ENCODE measurements at regions not wholly inside any gene's neighbourhood (a gene's known extent, or its start where the extent isn't known, plus 50 kb on each side); places are given as distances from the start of the nearest gene placed in this dataset.

DNA sequence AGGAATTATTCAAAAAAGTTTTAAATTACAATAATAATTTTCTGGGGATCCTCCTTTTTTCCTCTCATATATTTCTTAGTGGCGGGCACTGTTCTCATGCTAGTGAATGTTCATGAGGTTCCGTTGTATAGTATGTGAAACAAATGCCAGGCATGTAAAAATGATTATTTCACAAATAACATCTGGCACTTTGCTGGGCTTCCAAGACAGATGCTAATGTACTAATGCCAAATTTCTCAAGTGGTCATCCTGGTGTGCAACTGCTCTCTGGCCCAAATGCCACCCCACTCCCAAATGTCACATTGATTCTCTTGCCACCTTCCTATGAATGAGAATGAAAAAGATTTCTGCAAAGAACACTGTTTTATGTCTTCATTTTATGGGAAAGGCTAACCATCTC is 564.0 kb upstream of the GCFC2 start:
- H3K4me2 ChIP-seq (ENCODE audit: insufficient read depth, low read length), result no peak overlapping the region
- no peaks in the 10 kb centered on the region for H3K79me2 ChIP-seq (ENCODE audit: insufficient read depth, low read length)
- no peaks in the 10 kb centered on the region for H3K36me3 ChIP-seq (ENCODE audit: insufficient read depth, low read length)
- H3K9me3 ChIP-seq (ENCODE audit: low read depth, low read length), result no peaks in the 10 kb centered on the region
- no peaks in the 10 kb centered on the region for H3K4me1 ChIP-seq (ENCODE audit: insufficient read depth, low read length)
- no peak overlapping the region for H3K27ac ChIP-seq (ENCODE audit: low read depth, low read length)
- no peak overlapping the region for H3K4me3 ChIP-seq (ENCODE audit: insufficient read depth, low read length)
- H3K27me3 ChIP-seq (ENCODE audit: insufficient read depth, low read length), result no peaks in the 10 kb centered on the region
- TF ChIP-seq CTCF (IDR thresholded peaks at IDR 0.05; ENCODE audit: extremely low read depth, low read depth, low read length), result no peak
- no peaks in the 10 kb centered on the region for H4K20me1 ChIP-seq (ENCODE audit: insufficient read depth, low read length)
- DNase-seq (ENCODE audit: insufficient read length, low spot score, missing footprints), result no peak
- no peak overlapping the region for H2AFZ ChIP-seq (ENCODE audit: low read length)

- no peaks in the 10 kb centered on the region for H3K9me3 ChIP-seq (ENCODE audit: low read depth, low read length)
- DNase-seq (ENCODE audit: insufficient read length, low spot score, missing footprints), result no peak
- H3K27me3 ChIP-seq (ENCODE audit: insufficient read depth, low read length), result no peaks in the 10 kb centered on the region
- H3K79me2 ChIP-seq (ENCODE audit: insufficient read depth, low read length), result no peaks in the 10 kb centered on the region
- no peak overlapping the region for H2AFZ ChIP-seq (ENCODE audit: low read length)
- H3K4me1 ChIP-seq (ENCODE audit: insufficient read depth, low read length), result no peaks in the 10 kb centered on the region
- TF ChIP-seq CTCF (IDR thresholded peaks at IDR 0.05; ENCODE audit: extremely low read depth, low read depth, low read length), result no peak
- H3K36me3 ChIP-seq (ENCODE audit: insufficient read depth, low read length), result no peaks in the 10 kb centered on the region
- no peaks in the 10 kb centered on the region for H4K20me1 ChIP-seq (ENCODE audit: insufficient read depth, low read length)
- H3K4me2 ChIP-seq (ENCODE audit: insufficient read depth, low read length), result no peak overlapping the region
- no peak overlapping the region for H3K4me3 ChIP-seq (ENCODE audit: insufficient read depth, low read length)
- H3K27ac ChIP-seq (ENCODE audit: low read depth, low read length), result no peak overlapping the region
Measured at GRCh38 chr2:76274160-76274559, 563.4 kb upstream of the GCFC2 start.

GRCh38 chr2:76270096-76270710 is 559.5 kb upstream of the GCFC2 start:
- H3K27me3 ChIP-seq (ENCODE audit: insufficient read depth, low read length), result no peaks in the 10 kb centered on the region
- no peaks in the 10 kb centered on the region for H3K9me3 ChIP-seq (ENCODE audit: low read depth, low read length)
- H3K27ac ChIP-seq (ENCODE audit: low read depth, low read length), result no peak overlapping the region
- no peak overlapping the region for H3K4me3 ChIP-seq (ENCODE audit: insufficient read depth, low read length)
- no peak for TF ChIP-seq CTCF (IDR thresholded peaks at IDR 0.05; ENCODE audit: extremely low read depth, low read depth, low read length)
- no peak overlapping the region for H2AFZ ChIP-seq (ENCODE audit: low read length)
- H4K20me1 ChIP-seq (ENCODE audit: insufficient read depth, low read length), result no peaks in the 10 kb centered on the region
- no peak for DNase-seq (ENCODE audit: insufficient read length, low spot score, missing footprints)
- no peaks in the 10 kb centered on the region for H3K4me1 ChIP-seq (ENCODE audit: insufficient read depth, low read length)
- no peaks in the 10 kb centered on the region for H3K36me3 ChIP-seq (ENCODE audit: insufficient read depth, low read length)
- no peaks in the 10 kb centered on the region for H3K79me2 ChIP-seq (ENCODE audit: insufficient read depth, low read length)
- H3K4me2 ChIP-seq (ENCODE audit: insufficient read depth, low read length), result no peak overlapping the region

DNA sequence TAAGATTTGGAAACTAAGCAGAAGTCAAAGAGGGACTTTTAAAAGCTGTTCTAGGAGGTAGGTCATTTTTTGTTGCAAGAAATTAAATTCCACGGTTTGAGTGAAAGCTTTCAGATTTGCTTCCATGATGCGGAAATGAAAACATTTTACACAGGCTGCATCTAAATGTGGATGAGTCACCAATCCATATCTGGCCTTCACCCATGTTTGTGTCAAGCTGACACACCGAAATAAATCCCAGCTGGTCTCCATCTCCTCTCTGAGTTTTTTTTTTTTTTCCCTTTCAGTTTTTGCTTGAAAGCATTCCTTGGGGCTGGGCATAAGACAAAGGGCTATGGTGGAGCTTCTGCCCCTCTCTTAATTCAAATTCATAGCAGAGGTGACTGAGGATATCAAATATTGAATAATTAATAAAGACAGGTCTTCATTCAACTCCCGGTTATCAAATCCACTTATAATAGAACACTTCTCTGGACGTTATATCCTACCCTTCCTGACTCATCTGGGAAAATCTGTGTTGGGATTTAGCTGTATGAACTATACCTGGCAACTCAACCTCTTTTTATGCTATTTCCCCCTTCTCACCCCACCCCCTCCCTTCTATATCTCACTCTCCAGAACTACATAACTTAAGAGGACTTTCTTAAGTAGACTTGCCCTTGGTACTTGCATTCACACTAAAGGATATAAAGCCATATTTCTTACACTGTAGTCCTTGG is 558.3 kb upstream of the GCFC2 start:
- no peaks in the 10 kb centered on the region for H3K79me2 ChIP-seq (ENCODE audit: insufficient read depth, low read length)
- H3K4me2 ChIP-seq (ENCODE audit: insufficient read depth, low read length), result no peak overlapping the region
- TF ChIP-seq CTCF (IDR thresholded peaks at IDR 0.05; ENCODE audit: extremely low read depth, low read depth, low read length), result no peak
- H3K4me3 ChIP-seq (ENCODE audit: insufficient read depth, low read length), result no peak overlapping the region
- no peaks in the 10 kb centered on the region for H3K27me3 ChIP-seq (ENCODE audit: insufficient read depth, low read length)
- no peaks in the 10 kb centered on the region for H3K36me3 ChIP-seq (ENCODE audit: insufficient read depth, low read length)
- H3K4me1 ChIP-seq (ENCODE audit: insufficient read depth, low read length), result no peaks in the 10 kb centered on the region
- H4K20me1 ChIP-seq (ENCODE audit: insufficient read depth, low read length), result no peaks in the 10 kb centered on the region
- no peak for DNase-seq (ENCODE audit: insufficient read length, low spot score, missing footprints)
- H2AFZ ChIP-seq (ENCODE audit: low read length), result no peak overlapping the region
- H3K9me3 ChIP-seq (ENCODE audit: low read depth, low read length), result no peaks in the 10 kb centered on the region
- H3K27ac ChIP-seq (ENCODE audit: low read depth, low read length), result no peak overlapping the region
